HCT116 (cell line): ENCODE measurements at regions not wholly inside any gene's neighbourhood (a gene's known extent, or its start where the extent isn't known, plus 50 kb on each side); places are given as distances from the start of the nearest gene placed in this dataset.
"Not testable (repeated sequence)": the region's sequence is repeated elsewhere in the genome, so short reads cannot be mapped to it uniquely, and the experiment has no call there.

Experiments used
- ATAC-seq: fragments of 200-7000 bp; cut with Tn5 transposase; 2 replicates; pipeline ENCODE4 v1.9.1; 2020; ENCODE audit warnings: mild to moderate bottlenecking, moderate library complexity
- BruUV-seq: library from RNA; stranded (reverse); fragments of 400-500 nt; replicated peaks from 2 replicates; lab custom pipeline; 2021; lab: Mats Ljungman, UMichigan
- CTCF ChIA-PET: fragments of 300-600 bp; sonication (Branson Sonifier 250); formaldehyde crosslinking; loops from one replicate; lab custom pipeline; 2021; ENCODE audit warnings: antibody characterized with exemption; lab: Charles Lee
- POLR2A ChIA-PET: fragments of 300-600, 350-600 bp; sonication (Branson Sonifier 250); formaldehyde crosslinking; loops from one replicate; lab custom pipeline; 2021; ENCODE audit warnings: antibody characterized with exemption; lab: Charles Lee
- RAD21 ChIA-PET, 2 experiments: fragments of 300-600 bp; sonication (Branson Sonifier 250); formaldehyde crosslinking; loops; one replicate each; lab custom pipeline; 2023; ENCODE audit warnings: low total read pairs in 2 of 2; ENCODE audit not compliant: uncharacterized antibody in 2 of 2, unreplicated experiment in 2 of 2, low non-redundant PET in 1 of 2; lab: Charles Lee
- DNase-seq: peaks from one replicate; pipeline ENCODE4 v3.0.0-alpha.2; 2010; ENCODE audit warnings: low read depth, low spot score
- H2AFZ ChIP-seq: fragments of 200-600 bp; shearing (Covaris generic), sonication (generic); 2 replicates; pipeline ENCODE4 v1.6.1; 2017; ENCODE audit warnings: low read depth, mixed run types, mixed read lengths, antibody characterized with exemption, low read length; ENCODE audit not compliant: poor library complexity, severe bottlenecking
- H3K27ac ChIP-seq: 2 replicates; pipeline ENCODE4 v1.5.1; 2012; ENCODE audit warnings: low read depth, low read length
- H3K27me3 ChIP-seq: fragments of 200-600 bp; sonication (generic); 2 replicates; pipeline ENCODE4 v1.6.1; 2016; ENCODE audit warnings: mixed run types, low read length, mixed read lengths; ENCODE audit not compliant: insufficient read depth
- H3K36me3 ChIP-seq, 2 experiments: fragments of 200-500 bp in 1 of 2; fragments of 200-600 bp in 1 of 2; sonication (Bioruptor generic) in 1 of 2; sonication (generic) in 1 of 2; 2 replicates each; pipeline versions ENCODE4 v1.5.1 to v1.6.1; 2014 to 2016; ENCODE audit warnings: low read length in 2 of 2, inconsistent platforms in 1 of 2, mixed read lengths in 1 of 2, mixed run types in 1 of 2; ENCODE audit not compliant: insufficient read depth in 2 of 2, control insufficient read depth in 1 of 2
- H3K4me1 ChIP-seq, 2 experiments: fragments of 200-600 bp in 1 of 2; sonication (generic) in 1 of 2; 2 replicates each; pipeline versions ENCODE4 v1.5.1 to v1.6.1; 2012 to 2017; ENCODE audit warnings: low read length in 2 of 2, inconsistent platforms in 1 of 2, mild to moderate bottlenecking in 1 of 2, mixed read lengths in 1 of 2, mixed run types in 1 of 2, moderate library complexity in 1 of 2; ENCODE audit not compliant: insufficient read depth in 2 of 2, control insufficient read depth in 1 of 2
- H3K4me2 ChIP-seq: fragments of 200-600 bp; sonication (generic); 2 replicates; pipeline ENCODE4 v1.6.1; 2017; ENCODE audit warnings: mixed run types, low read length, mixed read lengths
- H3K4me3 ChIP-seq, 2 experiments: fragments of 200-600 bp in 1 of 2; sonication (generic) in 1 of 2; replicated peaks in 1 of 2; 2 replicates each; pipeline ENCODE4 v1.5.1; 2011 to 2016; ENCODE audit warnings: low read length in 2 of 2, control low read depth in 1 of 2, low read depth in 1 of 2, mild to moderate bottlenecking in 1 of 2, mixed read lengths in 1 of 2, mixed run types in 1 of 2
- H3K79me2 ChIP-seq: fragments of 200-600 bp; sonication (generic); 2 replicates; pipeline ENCODE4 v1.6.1; 2017; ENCODE audit warnings: mild to moderate bottlenecking, mixed run types, low read length, moderate library complexity, mixed read lengths; ENCODE audit not compliant: insufficient read depth
- H3K9ac ChIP-seq: fragments of 200-600 bp; sonication (generic); 2 replicates; pipeline ENCODE4 v1.6.1; 2016; ENCODE audit warnings: low read length, mixed read lengths
- H3K9me2 ChIP-seq: fragments of 200-600 bp; sonication (generic), shearing (Covaris generic); 2 replicates; pipeline ENCODE4 v1.6.1; 2017; ENCODE audit warnings: mixed run types, mild to moderate bottlenecking, moderate library complexity; ENCODE audit not compliant: insufficient read depth
- H3K9me3 ChIP-seq, 2 experiments: fragments of 200-500 bp in 1 of 2; fragments of 200-600 bp in 1 of 2; sonication (Bioruptor generic) in 1 of 2; sonication (generic) in 1 of 2; 2 replicates each; pipeline ENCODE4 v1.6.1; 2014 to 2017; ENCODE audit warnings: low read length in 2 of 2, mixed read lengths in 2 of 2, inconsistent platforms in 1 of 2, low read depth in 1 of 2, mild to moderate bottlenecking in 1 of 2, mixed run types in 1 of 2, moderate library complexity in 1 of 2; ENCODE audit not compliant: control insufficient read depth in 1 of 2, insufficient read depth in 1 of 2
- H4K20me1 ChIP-seq: fragments of 200-600 bp; sonication (generic), shearing (Covaris generic); 2 replicates; pipeline ENCODE4 v1.6.1; 2017; ENCODE audit warnings: mixed run types, mild to moderate bottlenecking, moderate library complexity; ENCODE audit not compliant: insufficient read depth
- CBX3 ChIP-seq: IDR thresholded peaks from 2 replicates; pipeline ENCODE4 v1.6.1; 2012; ENCODE audit warnings: low read depth
- CEBPB ChIP-seq: IDR thresholded peaks from 2 replicates; pipeline ENCODE4 v1.6.1; 2012; ENCODE audit warnings: low read depth
- ELF1 ChIP-seq: IDR thresholded peaks from 2 replicates; pipeline ENCODE4 v1.6.1; 2012; ENCODE audit warnings: low read depth, borderline replicate concordance
- EZH2 ChIP-seq: fragments of 200-600 bp; sonication (generic); IDR thresholded peaks from 2 replicates; pipeline ENCODE4 v1.6.1; 2017; ENCODE audit warnings: antibody characterized with exemption, mixed run types
- EZH2phosphoT487 ChIP-seq: fragments of 200-600 bp; IDR thresholded peaks from 2 replicates; pipeline ENCODE4 v1.6.1; 2018; ENCODE audit warnings: antibody characterized with exemption, borderline replicate concordance
- FOSL1 ChIP-seq: IDR thresholded peaks from 2 replicates; pipeline ENCODE4 v1.6.1; 2012; ENCODE audit warnings: low read depth
- POLR2AphosphoS5 ChIP-seq: IDR thresholded peaks from 2 replicates; pipeline ENCODE4 v1.6.1; 2011; ENCODE audit warnings: mild to moderate bottlenecking, low read depth, low read length, moderate library complexity
- REST ChIP-seq: IDR thresholded peaks from 2 replicates; pipeline ENCODE4 v1.6.1; 2012; ENCODE audit warnings: low read depth
- SP1 ChIP-seq: IDR thresholded peaks from 2 replicates; pipeline ENCODE4 v1.6.1; 2012; ENCODE audit warnings: low read depth
- SRF ChIP-seq: IDR thresholded peaks from 2 replicates; pipeline ENCODE4 v1.6.1; 2012; ENCODE audit warnings: low read depth
- TCF7L2 ChIP-seq: IDR thresholded peaks from 2 replicates; pipeline ENCODE4 v1.7.0; 2011; ENCODE audit warnings: borderline replicate concordance, inconsistent platforms; ENCODE audit not compliant: insufficient read depth, insufficient read length; ENCODE audit errors: extremely low read depth
- ZBTB33 ChIP-seq: IDR thresholded peaks from 2 replicates; pipeline ENCODE4 v1.6.1; 2011; ENCODE audit warnings: mild to moderate bottlenecking, low read length, moderate library complexity; ENCODE audit not compliant: insufficient replicate concordance; ENCODE audit errors: extremely low read depth
- ZFX ChIP-seq: fragments of 450-650 bp; IDR thresholded peaks from 2 replicates; pipeline ENCODE4 v1.6.1; 2017
- intact Hi-C: fragments of 100-400 bp; cut with micrococcal nuclease; formaldehyde crosslinking; loops from 2 replicates; pipeline ENCODE4 v1.10.0; 2022
- TF ChIP-seq, protein P1 (sequence below): IDR thresholded peaks from 2 replicates; pipeline ENCODE4 v1.6.1; 2012
- TF ChIP-seq, protein P2 (sequence below): IDR thresholded peaks from 2 replicates; pipeline ENCODE4 v1.6.1; 2012

DNA sequence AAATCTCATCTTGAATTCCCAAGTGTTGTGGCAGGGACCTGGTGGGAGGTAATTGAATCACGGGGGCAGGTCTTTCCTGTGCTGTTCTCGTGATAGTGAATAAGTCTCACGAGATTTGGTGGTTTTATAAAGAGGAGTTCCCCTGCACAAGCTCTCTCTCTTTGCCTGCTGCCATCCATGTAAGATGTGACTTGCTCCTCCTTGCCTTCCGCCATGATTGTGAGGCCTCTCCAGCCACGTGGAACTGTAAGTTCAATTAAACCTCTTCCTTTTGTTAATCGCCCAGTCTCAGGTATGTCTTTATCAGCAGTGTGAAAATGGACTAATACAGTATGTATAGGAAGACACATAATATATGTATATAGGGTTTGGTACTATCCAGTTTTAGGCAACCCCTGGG is 270.6 kb upstream of the RNF32 start:
- H3K27ac ChIP-seq: not testable (repeated sequence)

DNA sequence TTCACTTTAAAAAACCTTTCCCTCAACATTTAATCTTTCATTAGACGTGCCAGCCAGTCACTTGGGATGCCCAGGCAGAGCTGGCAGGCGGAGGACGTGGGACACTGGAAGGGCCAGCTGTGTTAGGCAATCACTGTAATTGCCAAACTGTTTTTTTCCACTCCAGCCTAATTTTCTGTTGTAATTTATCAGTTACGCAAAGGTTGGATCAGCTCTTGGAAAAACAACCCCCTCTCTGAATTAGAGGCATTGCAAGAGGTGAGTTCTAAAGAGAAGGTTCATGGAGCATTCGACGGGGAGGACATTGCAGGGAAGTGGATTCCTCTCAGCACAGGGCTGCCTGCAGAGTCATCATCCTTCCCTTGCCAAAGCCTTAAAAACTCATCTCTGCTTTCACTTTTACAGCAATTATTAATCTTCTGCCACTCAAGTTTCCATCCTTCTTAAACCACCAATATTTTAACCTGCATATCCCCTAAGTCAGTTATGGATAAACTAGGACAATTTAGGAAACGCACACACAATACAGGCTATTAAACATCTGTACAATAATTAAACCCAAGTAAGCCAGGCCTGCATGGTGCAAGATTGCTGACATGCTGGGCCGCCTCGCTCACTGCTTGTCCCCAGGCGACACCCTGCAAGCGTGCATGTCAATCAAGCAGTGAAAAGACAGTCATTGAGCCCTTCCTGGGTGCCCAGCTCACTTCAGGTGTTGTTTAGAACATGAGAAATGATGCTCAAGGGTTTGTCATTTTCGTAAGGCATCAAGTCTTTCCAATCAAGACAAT is 272.3 kb upstream of the RNF32 start:
- Histone ChIP-seq H4K20me1 (no peaks in the 10 kb centered on the region), H3K9ac (no peak overlapping the region), H3K4me3 (no peak overlapping the region), H2AFZ (no peak overlapping the region), H3K79me2 (no peaks in the 10 kb centered on the region), H3K27ac (no peak overlapping the region), H3K4me1 (no peaks in the 10 kb centered on the region), H3K27me3 (no peaks in the 10 kb centered on the region), H3K4me2 (no peak overlapping the region), H3K36me3 (no peaks in the 10 kb centered on the region), H3K9me2 (no peaks in the 10 kb centered on the region), H3K9me3 (peaks cover 0 to 6% of the 10 kb centered on the region in 2 experiments; a peak in 1 of 4 replicates)
- ATAC-seq: no peak
- ChIA-PET CTCF (no interaction called here), POLR2A (no interaction called here), RAD21 (no interaction called here)
- no peak for DNase-seq
- intact Hi-C loops: no loop called here
- BruUV-seq: no TSS peak
- TF ChIP-seq REST (no peak), TCF7L2 (no peak), CEBPB (no peak), SRF (no peak), EZH2 (no peak), ELF1 (no peak), SP1 (no peak), FOSL1 (no peak), EZH2phosphoT487 (no peak), CBX3 (no peak), POLR2AphosphoS5 (no peak), ZFX (no peak), ZBTB33 (no peak)
- TF ChIP-seq, protein P1, sequence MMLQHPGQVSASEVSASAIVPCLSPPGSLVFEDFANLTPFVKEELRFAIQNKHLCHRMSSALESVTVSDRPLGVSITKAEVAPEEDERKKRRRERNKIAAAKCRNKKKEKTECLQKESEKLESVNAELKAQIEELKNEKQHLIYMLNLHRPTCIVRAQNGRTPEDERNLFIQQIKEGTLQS: no peak
- TF ChIP-seq, protein P2, sequence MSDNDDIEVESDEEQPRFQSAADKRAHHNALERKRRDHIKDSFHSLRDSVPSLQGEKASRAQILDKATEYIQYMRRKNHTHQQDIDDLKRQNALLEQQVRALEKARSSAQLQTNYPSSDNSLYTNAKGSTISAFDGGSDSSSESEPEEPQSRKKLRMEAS: no peak

More for the DNA sequence above, 270.6 kb upstream of the RNF32 start:
- H3K4me2 ChIP-seq, DNase-seq, H3K36me3 ChIP-seq, intact Hi-C loops, H3K27me3 ChIP-seq, H3K9me2 ChIP-seq, H2AFZ ChIP-seq, H3K9me3 ChIP-seq, ATAC-seq, H4K20me1 ChIP-seq, H3K9ac ChIP-seq, H3K4me3 ChIP-seq, H3K79me2 ChIP-seq, BruUV-seq, CTCF ChIA-PET, H3K4me1 ChIP-seq, RAD21 ChIA-PET, POLR2A ChIA-PET: not testable (repeated sequence)
